ENCODE measurements at regions not wholly inside any gene's neighbourhood (a gene's known extent, or its start where the extent isn't known, plus 50 kb on each side); places are given as distances from the start of the nearest gene placed in this dataset.
"Not testable (repeated sequence)": the region's sequence is repeated elsewhere in the genome, so short reads cannot be mapped to it uniquely, and the experiment has no call there.

GRCh38 chr17:63178530-63178929, 212.5 kb downstream of the TANC2 start:
- DNase-seq (ENCODE audit: low read depth): no peak

DNA sequence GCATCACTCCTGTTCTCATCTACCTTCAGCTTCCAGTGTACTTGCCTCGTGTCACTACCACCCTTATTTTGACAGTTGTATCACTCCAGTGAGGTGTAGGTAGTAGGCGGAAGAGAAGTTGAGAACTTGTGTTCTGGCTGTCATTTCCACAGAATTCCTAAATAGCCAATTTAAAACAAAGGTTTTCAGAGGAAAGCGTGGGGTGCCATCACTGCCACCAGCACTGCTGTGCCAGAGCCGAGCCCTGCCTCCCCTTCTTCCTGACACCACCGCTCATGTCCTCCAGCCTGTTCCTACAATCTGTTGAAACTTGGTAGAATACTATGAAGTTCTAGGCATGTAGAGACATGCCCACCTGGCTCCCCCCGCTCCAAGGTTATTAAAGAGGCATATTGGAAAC, 215.8 kb downstream of the TANC2 start:
- DNase-seq (ENCODE audit: low read depth): no peak

- DNase-seq (ENCODE audit: low read depth): no peak
These were observed 219.4 kb downstream of the TANC2 start for GRCh38 chr17:63185420-63185819.

DNA sequence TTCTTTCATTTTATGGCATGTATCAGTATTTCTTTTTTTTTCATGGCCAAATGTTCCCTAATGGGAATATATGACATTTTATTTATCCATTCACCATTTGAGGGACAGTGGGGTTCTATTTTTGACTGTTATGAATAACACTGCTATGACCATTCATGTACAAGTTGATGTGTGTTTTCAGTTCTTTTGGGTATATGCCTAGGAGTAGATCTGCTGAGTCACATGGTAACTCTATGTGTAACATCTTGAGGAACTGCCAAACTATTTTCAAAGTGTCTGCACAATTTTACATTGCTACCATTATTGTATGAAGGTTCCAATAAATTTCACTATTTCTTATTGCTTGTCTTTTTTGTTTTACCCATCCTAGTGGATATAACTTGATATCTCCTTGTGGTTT, 223.0 kb downstream of the TANC2 start:
- DNase-seq (ENCODE audit: low read depth): peak; percentile 3

DNA sequence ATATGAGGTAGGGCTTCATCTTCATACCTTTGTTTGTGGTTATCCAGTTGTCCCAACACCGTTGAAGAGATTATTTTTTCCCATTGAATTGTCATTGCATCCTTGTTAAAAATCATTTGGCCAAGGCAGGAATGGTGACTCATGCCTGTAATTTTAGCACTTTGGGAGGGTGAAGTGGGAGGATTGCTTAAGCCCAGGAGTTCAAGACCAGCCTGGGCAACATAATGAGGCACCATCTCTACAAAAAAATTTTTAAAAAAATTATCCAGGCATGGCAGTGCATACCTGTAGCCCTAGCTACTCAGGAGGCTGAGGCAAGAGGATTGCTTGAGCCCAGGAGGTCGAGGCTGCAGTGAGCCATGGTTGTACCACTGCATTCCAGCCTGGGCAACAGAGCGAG, 223.9 kb downstream of the TANC2 start:
- DNase-seq (ENCODE audit: low read depth): peak; percentile 38

DNA sequence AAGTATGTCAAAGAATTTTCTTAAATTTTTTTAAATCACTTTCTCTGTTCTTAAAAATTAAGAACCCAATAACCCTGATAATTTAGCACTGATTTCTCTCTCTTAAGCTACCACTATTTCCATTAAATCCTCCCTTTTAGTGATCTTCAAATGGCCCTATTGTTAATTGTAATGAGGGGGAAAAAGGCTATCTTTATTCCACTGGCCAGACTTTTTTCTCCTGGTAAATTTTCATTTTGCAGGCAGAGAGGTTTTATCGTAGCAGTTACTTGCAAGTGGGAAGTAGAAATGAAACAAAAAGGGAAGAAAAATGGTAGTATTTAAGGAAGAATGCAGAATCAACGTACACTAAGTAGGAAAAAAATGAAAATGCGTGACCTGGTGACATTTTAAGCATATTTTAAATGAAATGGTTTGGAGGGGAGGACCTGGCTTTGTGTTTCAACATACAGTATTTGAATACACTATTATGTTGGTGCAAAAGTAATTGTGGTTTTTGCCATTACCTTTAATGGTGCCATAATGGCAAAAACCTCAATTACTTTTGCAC, 224.9 kb downstream of the TANC2 start:
- DNase-seq (ENCODE audit: low read depth): no peak

DNA sequence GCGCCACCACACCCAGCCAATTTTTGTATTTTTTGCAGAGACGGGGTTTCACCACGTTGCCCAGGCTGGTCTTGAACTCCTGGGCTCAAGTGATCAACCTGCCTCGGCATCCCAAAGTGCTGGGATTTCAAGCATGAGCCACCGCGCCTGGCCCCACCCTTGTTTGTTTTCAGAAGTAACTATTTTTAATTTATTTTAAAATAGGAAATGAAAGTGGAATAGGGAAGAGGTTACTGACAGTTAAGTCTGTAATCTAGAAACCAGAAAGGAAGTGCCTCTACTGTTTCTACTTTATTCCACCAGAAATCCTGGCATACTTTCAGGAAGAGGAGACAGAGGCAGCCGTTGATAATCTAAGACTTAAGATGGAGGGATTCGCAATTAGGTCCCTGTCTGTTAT, 225.6 kb downstream of the TANC2 start:
- no peak for DNase-seq (ENCODE audit: low read depth)

- DNase-seq (ENCODE audit: low read depth): no peak
These were observed 227.8 kb downstream of the TANC2 start for GRCh38 chr17:63193827-63194226.

- no peak for DNase-seq (ENCODE audit: low read depth)
These were observed 230.8 kb downstream of the TANC2 start for GRCh38 chr17:63196772-63197335.

GRCh38 chr17:63203652-63204051, 237.6 kb downstream of the TANC2 start:
- DNase-seq (ENCODE audit: low read depth): no peak

DNA sequence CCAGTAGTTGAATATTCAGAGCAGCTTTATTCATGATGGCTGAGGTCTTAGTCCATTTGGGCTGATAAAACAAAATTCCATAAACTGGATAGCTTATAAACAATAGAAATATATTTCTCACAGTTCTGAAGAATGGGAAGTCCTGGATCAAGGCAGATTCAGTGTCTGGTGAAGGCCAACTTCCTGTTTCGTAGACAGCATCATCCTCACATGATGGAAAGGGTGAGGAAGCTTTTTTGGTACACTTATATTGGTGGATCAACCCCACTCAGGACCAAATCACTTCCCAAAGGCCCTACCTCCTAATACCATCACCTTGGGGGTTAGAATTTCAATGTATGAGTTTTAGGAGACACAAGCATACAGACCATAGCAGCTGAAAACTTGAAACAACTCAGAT, 224.2 kb downstream of the CYB561 start:
- DNase-seq (ENCODE audit: low read depth): no peak

GRCh38 chr17:63222655-63223054, 223.5 kb downstream of the CYB561 start:
- peak; percentile 13 for DNase-seq (ENCODE audit: low read depth)

DNA sequence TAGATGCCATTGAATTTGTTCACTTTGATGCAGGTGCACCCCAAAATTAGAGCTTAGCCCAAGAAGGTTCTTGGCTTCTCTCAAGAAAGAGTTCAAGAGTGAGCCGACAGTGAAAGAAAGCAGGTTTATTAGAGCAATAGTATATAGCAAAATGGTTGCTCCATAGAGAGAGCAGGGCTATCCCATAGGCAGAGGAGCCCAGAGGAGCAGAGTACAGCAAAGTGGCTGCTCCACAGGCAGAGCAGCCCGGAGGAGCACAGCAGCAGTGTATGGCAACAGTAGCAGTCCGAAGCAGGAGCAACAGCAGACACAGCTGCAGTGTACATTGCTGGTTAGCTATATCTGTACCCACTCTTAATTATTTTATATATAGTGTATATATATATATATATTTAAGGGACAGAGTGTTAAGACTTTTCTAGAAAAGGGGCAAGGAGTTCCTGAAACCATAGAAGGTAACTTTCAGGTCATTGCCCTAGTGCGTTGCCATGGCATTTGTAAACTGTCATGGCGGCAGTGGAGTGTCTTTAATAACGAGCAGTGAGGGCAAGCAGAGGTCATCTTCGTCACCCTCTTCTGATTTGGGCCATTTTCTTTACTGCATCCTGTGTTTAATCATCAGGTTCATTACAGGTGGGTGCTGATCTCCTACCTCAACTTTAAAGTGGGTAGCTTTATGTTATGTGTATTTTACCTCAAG, 222.7 kb downstream of the CYB561 start:
- DNase-seq (ENCODE audit: low read depth): no peak

DNA sequence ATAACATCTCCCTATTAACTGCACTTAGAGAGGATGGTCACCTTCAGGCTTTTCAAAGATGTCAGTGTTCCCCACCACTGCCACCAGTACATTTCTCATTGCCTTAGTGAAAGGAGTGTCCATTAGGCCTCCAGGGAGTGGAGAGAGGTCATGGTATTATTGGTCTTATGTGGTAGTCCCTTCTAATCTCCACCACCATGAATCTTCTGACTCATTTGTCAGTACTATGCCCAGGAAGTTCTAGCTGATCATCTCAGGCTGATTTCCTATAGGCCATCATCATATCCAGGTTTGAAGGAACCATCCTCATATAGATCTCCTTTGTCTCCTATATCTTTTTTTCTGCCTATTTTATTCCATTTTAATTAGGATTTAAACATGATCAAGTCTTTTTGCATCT, 221.5 kb downstream of the CYB561 start:
- no peak for DNase-seq (ENCODE audit: low read depth)

- DNase-seq (ENCODE audit: low read depth): not testable (repeated sequence)
These were observed 219.4 kb downstream of the CYB561 start for GRCh38 chr17:63226720-63227119.

GRCh38 chr17:63231015-63231620, 215.0 kb downstream of the CYB561 start:
- DNase-seq (ENCODE audit: low read depth): not testable (repeated sequence)

- DNase-seq (ENCODE audit: low read depth): no peak
These were observed 213.4 kb downstream of the CYB561 start for GRCh38 chr17:63232565-63233310.

- no peak for DNase-seq (ENCODE audit: low read depth)
These were observed 206.0 kb downstream of the CYB561 start for GRCh38 chr17:63240106-63240505.

- no peak for DNase-seq (ENCODE audit: low read depth)
These were observed 199.8 kb downstream of the CYB561 start for GRCh38 chr17:63246344-63246743.

DNA sequence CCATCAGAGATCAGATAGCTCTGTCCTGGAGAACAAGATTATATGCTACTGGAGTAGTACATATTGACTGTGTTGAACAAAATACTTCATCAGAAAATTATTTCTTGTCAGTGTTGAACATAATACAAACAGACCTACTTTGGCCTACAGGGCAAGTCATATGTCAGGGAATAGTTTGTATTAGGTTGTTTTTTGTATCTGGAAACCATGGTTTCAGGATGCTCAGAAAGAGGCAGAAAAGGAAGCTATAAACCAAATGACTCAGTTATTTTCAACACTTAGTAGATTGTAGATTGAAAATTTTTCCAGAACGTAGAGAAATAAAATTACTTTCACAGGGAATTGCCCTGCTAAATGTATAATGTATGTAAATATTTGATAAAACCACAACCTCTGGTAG, 198.4 kb downstream of the CYB561 start:
- no peak for DNase-seq (ENCODE audit: low read depth)

- no peak for DNase-seq (ENCODE audit: low read depth)
These were observed 196.7 kb downstream of the CYB561 start for GRCh38 chr17:63249256-63250004.

DNA sequence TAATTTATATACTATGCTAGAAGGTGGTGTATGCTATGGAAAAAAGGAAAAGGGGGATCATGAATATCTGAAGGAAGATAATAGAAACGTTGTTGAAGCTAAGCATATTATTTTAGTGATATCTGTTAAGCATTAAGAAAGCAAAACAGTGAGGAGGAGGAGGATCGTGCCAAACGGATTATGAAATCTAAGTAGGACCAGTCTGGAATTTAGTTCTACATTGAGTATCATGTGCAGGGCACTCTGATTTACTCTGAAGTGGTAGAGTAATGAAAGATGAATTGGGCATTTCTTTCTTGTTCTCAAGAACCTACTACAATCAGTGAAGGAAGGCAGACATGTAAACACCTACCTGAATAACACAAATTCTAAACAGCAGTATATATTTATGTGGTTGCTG, 195.3 kb downstream of the CYB561 start:
- DNase-seq (ENCODE audit: low read depth): no peak
